Calu3 (cell line): ENCODE measurements at regions not wholly inside any gene's neighbourhood (a gene's known extent, or its start where the extent isn't known, plus 50 kb on each side); places are given as distances from the start of the nearest gene placed in this dataset.
"Not testable (repeated sequence)": the region's sequence is repeated elsewhere in the genome, so short reads cannot be mapped to it uniquely, and the experiment has no call there.

ENCODE experiments used
- BruUV-seq: library from RNA; stranded (reverse); fragments of 400-500 nt; replicated peaks from 2 replicates; lab custom pipeline; 2021; lab: Mats Ljungman, UMichigan
- CTCF ChIA-PET: fragments of 300-600 bp; sonication (Branson Sonifier 250); formaldehyde crosslinking; loops from one replicate; lab custom pipeline; 2022; ENCODE audit warnings: antibody characterized with exemption; lab: Charles Lee
- DNase-seq: peaks from one replicate; pipeline ENCODE4 v3.0.0; 2022
- H3K27ac Mint-ChIP-seq: one replicate; pipeline ENCODE4 v1.8.0; 2022; ENCODE audit warnings: mixed read lengths; ENCODE audit not compliant: unreplicated experiment
- H3K27me3 Mint-ChIP-seq: one replicate; pipeline ENCODE4 v1.8.0; 2022; ENCODE audit warnings: mixed read lengths; ENCODE audit not compliant: unreplicated experiment
- H3K36me3 Mint-ChIP-seq: one replicate; pipeline ENCODE4 v1.8.0; 2022; ENCODE audit warnings: mild to moderate bottlenecking, moderate library complexity, mixed read lengths; ENCODE audit not compliant: insufficient read depth, unreplicated experiment
- H3K4me1 Mint-ChIP-seq: one replicate; pipeline ENCODE4 v1.8.0; 2022; ENCODE audit warnings: mild to moderate bottlenecking, low read depth, mixed read lengths; ENCODE audit not compliant: unreplicated experiment
- H3K4me3 Mint-ChIP-seq: one replicate; pipeline ENCODE4 v1.8.0; 2022; ENCODE audit warnings: mild to moderate bottlenecking, low read depth, moderate library complexity, mixed read lengths; ENCODE audit not compliant: unreplicated experiment
- H3K9me3 Mint-ChIP-seq: one replicate; pipeline ENCODE4 v1.8.0; 2022; ENCODE audit warnings: low read depth, mixed read lengths; ENCODE audit not compliant: unreplicated experiment
- intact Hi-C: fragments of 100-400 bp; cut with micrococcal nuclease; formaldehyde crosslinking; loops from one replicate; pipeline ENCODE4 v1.10.0; 2022; ENCODE audit not compliant: unreplicated experiment
- TF ChIP-seq, protein P1 (sequence below): fragments of 200-600 bp; IDR thresholded peaks from one replicate; pipeline ENCODE4 v1.8.0; 2022; ENCODE audit warnings: antibody characterized with exemption; ENCODE audit not compliant: unreplicated experiment

DNA sequence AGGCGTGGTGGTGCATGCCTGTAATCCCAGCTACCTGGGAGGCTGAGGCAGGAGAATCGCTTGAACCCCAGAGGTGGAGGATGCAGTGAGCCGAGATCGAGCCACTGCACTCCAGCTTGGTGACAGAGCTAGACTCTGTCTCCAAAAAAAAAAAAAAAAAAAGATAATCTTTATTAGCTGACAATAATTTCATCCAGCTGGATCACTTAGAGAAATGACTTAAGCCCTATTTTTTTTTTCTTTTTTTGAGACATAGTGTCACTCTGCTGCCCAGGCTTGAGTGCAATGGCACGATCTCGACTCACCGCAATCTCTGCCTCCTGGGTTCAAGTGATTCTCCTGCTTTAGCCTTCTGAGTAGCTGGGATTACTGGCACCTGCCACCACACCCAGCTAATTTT, 51.6 kb upstream of the MAP4K4 start:
- H3K27ac Mint-ChIP-seq, BruUV-seq, H3K4me3 Mint-ChIP-seq, intact Hi-C loops, H3K36me3 Mint-ChIP-seq, H3K27me3 Mint-ChIP-seq, CTCF ChIA-PET, H3K9me3 Mint-ChIP-seq, H3K4me1 Mint-ChIP-seq, DNase-seq: not testable (repeated sequence)

GRCh38 chr2:101644842-101645383, 52.6 kb upstream of the MAP4K4 start:
- TF ChIP-seq, protein P1, sequence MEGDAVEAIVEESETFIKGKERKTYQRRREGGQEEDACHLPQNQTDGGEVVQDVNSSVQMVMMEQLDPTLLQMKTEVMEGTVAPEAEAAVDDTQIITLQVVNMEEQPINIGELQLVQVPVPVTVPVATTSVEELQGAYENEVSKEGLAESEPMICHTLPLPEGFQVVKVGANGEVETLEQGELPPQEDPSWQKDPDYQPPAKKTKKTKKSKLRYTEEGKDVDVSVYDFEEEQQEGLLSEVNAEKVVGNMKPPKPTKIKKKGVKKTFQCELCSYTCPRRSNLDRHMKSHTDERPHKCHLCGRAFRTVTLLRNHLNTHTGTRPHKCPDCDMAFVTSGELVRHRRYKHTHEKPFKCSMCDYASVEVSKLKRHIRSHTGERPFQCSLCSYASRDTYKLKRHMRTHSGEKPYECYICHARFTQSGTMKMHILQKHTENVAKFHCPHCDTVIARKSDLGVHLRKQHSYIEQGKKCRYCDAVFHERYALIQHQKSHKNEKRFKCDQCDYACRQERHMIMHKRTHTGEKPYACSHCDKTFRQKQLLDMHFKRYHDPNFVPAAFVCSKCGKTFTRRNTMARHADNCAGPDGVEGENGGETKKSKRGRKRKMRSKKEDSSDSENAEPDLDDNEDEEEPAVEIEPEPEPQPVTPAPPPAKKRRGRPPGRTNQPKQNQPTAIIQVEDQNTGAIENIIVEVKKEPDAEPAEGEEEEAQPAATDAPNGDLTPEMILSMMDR = no peak
- no peaks in the 10 kb centered on the region for H3K9me3 Mint-ChIP-seq
- no TSS peak for BruUV-seq
- H3K27ac Mint-ChIP-seq = no peak overlapping the region
- no peak overlapping the region for H3K4me3 Mint-ChIP-seq
- intact Hi-C loops = no loop called here
- CTCF ChIA-PET = no interaction called here
- no peaks in the 10 kb centered on the region for H3K4me1 Mint-ChIP-seq
- DNase-seq = no peak
- H3K27me3 Mint-ChIP-seq = no peaks in the 10 kb centered on the region
- no peaks in the 10 kb centered on the region for H3K36me3 Mint-ChIP-seq

- DNase-seq = no peak
- BruUV-seq = no TSS peak
- intact Hi-C loops = no loop called here
- CTCF ChIA-PET = interaction anchor here (0.7 to 0.8 kb wide), 2 partner anchors 9 to 1707 kb away, joined by 3 to 4 read pairs; no protein-coding TSS in a partner anchor
- TF ChIP-seq, protein P1 = no peak
- Mint-ChIP-seq H3K27me3 (no peaks in the 10 kb centered on the region), H3K9me3 (no peaks in the 10 kb centered on the region), H3K4me3 (no peak overlapping the region), H3K27ac (no peak overlapping the region), H3K4me1 (no peaks in the 10 kb centered on the region), H3K36me3 (no peaks in the 10 kb centered on the region)
Observed at GRCh38 chr2:101643004-101643524, 54.4 kb upstream of the MAP4K4 start.

GRCh38 chr2:101638817-101639605, 58.5 kb upstream of the MAP4K4 start:
- Mint-ChIP-seq H3K27ac (no peak overlapping the region), H3K9me3 (no peaks in the 10 kb centered on the region), H3K27me3 (no peaks in the 10 kb centered on the region), H3K4me3 (no peak overlapping the region), H3K36me3 (no peaks in the 10 kb centered on the region), H3K4me1 (peaks cover 5% of the 10 kb centered on the region)
- CTCF ChIA-PET = interaction anchor here (0.6 kb wide), 1 partner anchor 797 kb away, joined by 3 read pairs; no protein-coding TSS in a partner anchor
- TF ChIP-seq, protein P1 = no peak
- DNase-seq = no peak
- BruUV-seq = no TSS peak
- intact Hi-C loops = no loop called here
